ENCODE measurements at regions not wholly inside any gene's neighbourhood (a gene's known extent, or its start where the extent isn't known, plus 50 kb on each side); places are given as distances from the start of the nearest gene placed in this dataset.

DNA sequence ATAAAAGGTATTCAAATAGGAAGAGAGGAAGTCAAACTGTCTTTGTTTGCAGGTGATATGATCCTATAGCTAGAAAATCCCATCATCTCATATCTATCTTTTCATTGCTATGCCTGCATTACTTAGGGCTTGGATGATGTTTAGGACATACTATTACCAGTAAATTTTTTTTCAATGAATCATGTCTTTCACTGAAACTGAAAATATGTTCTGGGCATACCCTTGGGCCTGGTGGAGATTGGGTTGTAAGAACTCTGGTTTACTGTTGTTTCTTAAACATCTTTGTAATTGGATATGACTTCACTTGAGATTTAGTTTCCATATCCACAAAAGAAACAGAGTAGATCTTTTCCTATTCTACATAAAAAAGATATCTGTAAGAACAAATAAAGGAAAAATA, 502.2 kb upstream of the PRMT6 start:
- TF ChIP-seq, protein P1, sequence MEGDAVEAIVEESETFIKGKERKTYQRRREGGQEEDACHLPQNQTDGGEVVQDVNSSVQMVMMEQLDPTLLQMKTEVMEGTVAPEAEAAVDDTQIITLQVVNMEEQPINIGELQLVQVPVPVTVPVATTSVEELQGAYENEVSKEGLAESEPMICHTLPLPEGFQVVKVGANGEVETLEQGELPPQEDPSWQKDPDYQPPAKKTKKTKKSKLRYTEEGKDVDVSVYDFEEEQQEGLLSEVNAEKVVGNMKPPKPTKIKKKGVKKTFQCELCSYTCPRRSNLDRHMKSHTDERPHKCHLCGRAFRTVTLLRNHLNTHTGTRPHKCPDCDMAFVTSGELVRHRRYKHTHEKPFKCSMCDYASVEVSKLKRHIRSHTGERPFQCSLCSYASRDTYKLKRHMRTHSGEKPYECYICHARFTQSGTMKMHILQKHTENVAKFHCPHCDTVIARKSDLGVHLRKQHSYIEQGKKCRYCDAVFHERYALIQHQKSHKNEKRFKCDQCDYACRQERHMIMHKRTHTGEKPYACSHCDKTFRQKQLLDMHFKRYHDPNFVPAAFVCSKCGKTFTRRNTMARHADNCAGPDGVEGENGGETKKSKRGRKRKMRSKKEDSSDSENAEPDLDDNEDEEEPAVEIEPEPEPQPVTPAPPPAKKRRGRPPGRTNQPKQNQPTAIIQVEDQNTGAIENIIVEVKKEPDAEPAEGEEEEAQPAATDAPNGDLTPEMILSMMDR (IDR thresholded peaks at IDR 0.05) = no peak
- Histone ChIP-seq H3K27me3 (no peaks in the 10 kb centered on the region), H3K9me3 (peaks cover 0 to 6% of the 10 kb centered on the region in 2 donors), H3K4me1 (no peaks in the 10 kb centered on the region), H3K36me3 (no peaks in the 10 kb centered on the region), H3K4me3 (no peak overlapping the region), H3K27ac (no peak overlapping the region)
- no peak for DNase-seq (ENCODE audit: low spot score)

DNA sequence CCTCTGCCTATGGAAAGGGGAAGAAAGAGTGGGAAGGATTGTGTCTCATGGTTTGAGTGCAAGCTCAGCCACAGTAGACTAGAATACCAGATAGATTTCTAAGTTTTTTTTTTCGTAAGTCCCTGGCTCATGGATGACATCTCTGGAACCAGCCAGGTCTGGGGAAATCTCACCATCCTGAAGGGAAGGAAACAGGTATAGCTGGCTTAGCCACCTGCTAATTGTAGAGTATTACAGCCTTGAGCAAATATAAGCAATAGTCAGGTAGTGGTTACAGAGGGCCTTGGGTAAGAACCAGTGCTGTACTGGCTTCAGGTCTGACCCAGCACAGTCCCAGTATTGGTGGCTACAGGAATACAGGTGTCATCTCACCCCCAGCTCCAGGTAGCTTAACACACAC, 500.9 kb upstream of the PRMT6 start:
- H3K4me3 ChIP-seq = no peak overlapping the region
- peaks cover 0 to 6% of the 10 kb centered on the region in 2 donors for H3K9me3 ChIP-seq
- DNase-seq (ENCODE audit: low spot score) = no peak
- TF ChIP-seq, protein P1 (IDR thresholded peaks at IDR 0.05) = no peak
- H3K4me1 ChIP-seq = no peaks in the 10 kb centered on the region
- no peaks in the 10 kb centered on the region for H3K36me3 ChIP-seq
- no peak overlapping the region for H3K27ac ChIP-seq
- H3K27me3 ChIP-seq = no peaks in the 10 kb centered on the region

DNA sequence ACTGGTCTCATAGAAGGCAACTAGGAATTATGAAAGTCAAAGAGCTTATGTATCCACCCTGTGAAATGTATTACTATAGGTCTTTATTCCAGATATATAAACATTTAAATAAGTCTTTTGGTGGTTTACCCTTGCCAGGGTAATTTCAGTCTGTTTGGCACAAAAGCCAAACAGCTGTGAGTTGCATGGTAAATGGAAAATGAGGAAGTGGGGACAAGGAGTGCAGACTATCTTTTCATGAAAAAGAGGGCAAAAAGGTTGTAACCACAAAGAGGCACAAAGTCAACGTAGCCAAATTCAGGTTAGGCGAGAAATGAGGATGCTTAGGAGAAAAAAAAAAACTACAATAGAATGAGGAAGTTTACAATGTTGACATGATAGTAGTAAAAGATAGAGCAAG, 492.3 kb upstream of the PRMT6 start:
- no peak for DNase-seq (ENCODE audit: low spot score)
- TF ChIP-seq, protein P1 (IDR thresholded peaks at IDR 0.05) = no peak
- Histone ChIP-seq H3K36me3 (no peaks in the 10 kb centered on the region), H3K27me3 (no peaks in the 10 kb centered on the region), H3K4me3 (no peak overlapping the region), H3K9me3 (no peaks in the 10 kb centered on the region), H3K4me1 (no peaks in the 10 kb centered on the region), H3K27ac (no peak overlapping the region)

DNA sequence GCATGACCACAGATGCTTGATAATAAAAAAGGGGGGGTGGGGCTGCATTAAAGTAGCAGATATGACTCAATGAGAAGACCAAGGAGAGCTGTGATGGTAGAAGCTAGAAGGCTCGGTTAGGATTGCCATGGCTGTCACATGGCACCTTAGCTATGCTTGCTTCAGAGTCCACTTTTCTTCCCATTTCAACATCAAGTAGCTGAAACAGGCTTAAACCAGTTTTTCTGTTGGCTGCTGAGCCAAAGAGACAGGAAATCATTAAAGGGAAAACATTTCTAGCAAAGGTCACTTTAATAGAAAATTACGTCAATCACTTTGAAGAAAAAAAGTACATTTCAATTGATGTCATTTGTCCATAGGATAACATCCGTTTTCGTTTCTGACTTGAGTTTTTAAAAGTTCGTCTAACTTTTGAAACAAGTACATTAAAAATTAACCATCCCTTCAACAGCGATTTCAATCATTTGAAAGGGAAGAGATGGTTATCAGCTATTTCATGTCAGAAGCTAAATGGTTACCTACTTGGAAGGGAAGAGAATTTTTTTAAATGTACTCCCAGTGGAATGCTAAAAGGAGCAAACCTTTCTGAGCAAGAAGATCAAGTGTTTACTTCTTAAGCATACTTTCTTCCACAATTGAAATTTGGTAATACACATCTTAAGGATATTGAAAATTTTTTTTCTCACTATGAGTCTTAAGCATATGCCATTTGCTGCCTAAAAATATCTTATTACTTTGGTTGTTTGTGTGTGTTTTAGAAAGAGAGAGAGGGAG, 488.1 kb upstream of the PRMT6 start:
- DNase-seq (ENCODE audit: low spot score) = no peak
- Histone ChIP-seq H3K9me3 (no peaks in the 10 kb centered on the region), H3K36me3 (no peaks in the 10 kb centered on the region), H3K27me3 (no peaks in the 10 kb centered on the region), H3K27ac (no peak overlapping the region), H3K4me1 (no peaks in the 10 kb centered on the region), H3K4me3 (no peak overlapping the region)
- TF ChIP-seq, protein P1 (IDR thresholded peaks at IDR 0.05) = no peak

DNA sequence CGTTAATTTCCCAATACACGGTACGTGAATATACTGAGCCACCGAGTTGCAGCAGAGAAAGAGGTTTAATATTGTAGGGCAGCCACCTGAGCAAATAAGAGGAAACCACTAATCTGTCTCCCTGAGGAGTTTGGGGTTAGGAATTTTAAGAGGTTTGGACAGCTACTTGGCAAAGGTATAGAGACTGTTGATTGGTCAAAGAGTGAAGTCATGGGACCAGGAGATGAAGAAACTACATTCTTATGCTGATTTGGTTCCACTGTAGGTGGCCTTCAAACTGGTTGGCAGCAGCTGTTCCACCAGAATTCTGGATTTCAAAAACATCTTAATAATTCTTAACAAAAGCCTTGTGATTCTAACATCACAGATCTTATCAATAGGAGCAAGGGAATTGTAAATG, 485.4 kb upstream of the PRMT6 start:
- H3K27me3 ChIP-seq = no peaks in the 10 kb centered on the region

More for the DNA sequence above, 485.4 kb upstream of the PRMT6 start:
- no peaks in the 10 kb centered on the region for H3K36me3 ChIP-seq
- H3K27ac ChIP-seq = no peak overlapping the region
- DNase-seq (ENCODE audit: low spot score) = no peak
- TF ChIP-seq, protein P1 (IDR thresholded peaks at IDR 0.05) = no peak
- peaks cover 0 to 8% of the 10 kb centered on the region in 2 donors for H3K9me3 ChIP-seq
- H3K4me3 ChIP-seq = no peak overlapping the region
- H3K4me1 ChIP-seq = no peaks in the 10 kb centered on the region

Data from right atrium auricular region (tissue), 2 donors.